Endodermal cell (in vitro differentiated cells): ENCODE measurements at regions not wholly inside any gene's neighbourhood (a gene's known extent, or its start where the extent isn't known, plus 50 kb on each side); places are given as distances from the start of the nearest gene placed in this dataset.

Experiments
- DNase-seq: peaks from one replicate; pipeline ENCODE4 v3.0.0-alpha.2; 2017
- H3K27ac ChIP-seq: 2 replicates; pipeline ENCODE4 v1.5.1; 2013; ENCODE audit warnings: mild to moderate bottlenecking, low read depth, low read length, moderate library complexity
- H3K27me3 ChIP-seq: 2 replicates; pipeline ENCODE4 v1.6.1; 2013; ENCODE audit warnings: mild to moderate bottlenecking, low read length, moderate library complexity; ENCODE audit not compliant: insufficient read depth, control insufficient read depth, poor library complexity, severe bottlenecking
- H3K36me3 ChIP-seq: 2 replicates; pipeline ENCODE4 v1.7.0; 2013; ENCODE audit warnings: mild to moderate bottlenecking, low read length, moderate library complexity; ENCODE audit not compliant: control insufficient read depth, insufficient read depth
- H3K4me1 ChIP-seq: one replicate; pipeline ENCODE4 v1.7.0; 2013; ENCODE audit warnings: low read length; ENCODE audit not compliant: control insufficient read depth, insufficient read depth
- H3K4me3 ChIP-seq: 2 replicates; pipeline ENCODE4 v1.5.1; 2013; ENCODE audit warnings: mild to moderate bottlenecking, low read length, moderate library complexity
- H3K9ac ChIP-seq: 2 replicates; pipeline ENCODE4 v1.6.1; 2013; ENCODE audit warnings: mild to moderate bottlenecking, low read length, moderate library complexity; ENCODE audit not compliant: poor library complexity, severe bottlenecking; ENCODE audit errors: extremely low read depth
- H3K9me3 ChIP-seq: 2 replicates; pipeline ENCODE4 v1.6.1; 2013; ENCODE audit warnings: mild to moderate bottlenecking, low read length, moderate library complexity; ENCODE audit not compliant: control insufficient read depth
- H3K27ac Mint-ChIP-seq: 2 replicates; pipeline ENCODE4 v1.8.0; 2020; ENCODE audit warnings: mixed read lengths
- H3K27me3 Mint-ChIP-seq: 2 replicates; pipeline ENCODE4 v1.8.0; 2021; ENCODE audit warnings: mild to moderate bottlenecking, mixed read lengths; ENCODE audit not compliant: insufficient read depth
- H3K36me3 Mint-ChIP-seq: 2 replicates; pipeline ENCODE4 v1.8.0; 2020; ENCODE audit warnings: low read depth, mixed read lengths
- H3K4me1 Mint-ChIP-seq: 2 replicates; pipeline ENCODE4 v1.8.0; 2020; ENCODE audit warnings: mixed read lengths
- H3K4me3 Mint-ChIP-seq: 2 replicates; pipeline ENCODE4 v1.8.0; 2020; ENCODE audit warnings: mild to moderate bottlenecking, moderate library complexity, mixed read lengths
- H3K9me3 Mint-ChIP-seq: 2 replicates; pipeline ENCODE4 v1.8.0; 2020; ENCODE audit warnings: mild to moderate bottlenecking, mixed read lengths
- WGBS, 2 experiments: methylation state at CpG; one replicate each; pipeline versions ENCODE4 v1.1.5 to v1.1.7; 2013; ENCODE audit warnings: missing lambda C conversion rate in 2 of 2, mixed read lengths in 1 of 2; ENCODE audit not compliant: insufficient coverage in 1 of 2, insufficient read length in 1 of 2; 5-methylcytosine and 5-hydroxymethylcytosine counted together
- TF ChIP-seq, protein P1 (sequence below): fragments of 200-600 bp; sonication (generic); conservative IDR thresholded peaks from 2 replicates; pipeline ENCODE4 v1.5.0; 2021; ENCODE audit warnings: antibody characterized with exemption, mild to moderate bottlenecking

GRCh38 chr7:47217086-47217485, 364.8 kb downstream of the TNS3 start:
- H3K4me1 ChIP-seq = no peaks in the 10 kb centered on the region
- H3K27me3 ChIP-seq = no peaks in the 10 kb centered on the region
- TF ChIP-seq, protein P1, sequence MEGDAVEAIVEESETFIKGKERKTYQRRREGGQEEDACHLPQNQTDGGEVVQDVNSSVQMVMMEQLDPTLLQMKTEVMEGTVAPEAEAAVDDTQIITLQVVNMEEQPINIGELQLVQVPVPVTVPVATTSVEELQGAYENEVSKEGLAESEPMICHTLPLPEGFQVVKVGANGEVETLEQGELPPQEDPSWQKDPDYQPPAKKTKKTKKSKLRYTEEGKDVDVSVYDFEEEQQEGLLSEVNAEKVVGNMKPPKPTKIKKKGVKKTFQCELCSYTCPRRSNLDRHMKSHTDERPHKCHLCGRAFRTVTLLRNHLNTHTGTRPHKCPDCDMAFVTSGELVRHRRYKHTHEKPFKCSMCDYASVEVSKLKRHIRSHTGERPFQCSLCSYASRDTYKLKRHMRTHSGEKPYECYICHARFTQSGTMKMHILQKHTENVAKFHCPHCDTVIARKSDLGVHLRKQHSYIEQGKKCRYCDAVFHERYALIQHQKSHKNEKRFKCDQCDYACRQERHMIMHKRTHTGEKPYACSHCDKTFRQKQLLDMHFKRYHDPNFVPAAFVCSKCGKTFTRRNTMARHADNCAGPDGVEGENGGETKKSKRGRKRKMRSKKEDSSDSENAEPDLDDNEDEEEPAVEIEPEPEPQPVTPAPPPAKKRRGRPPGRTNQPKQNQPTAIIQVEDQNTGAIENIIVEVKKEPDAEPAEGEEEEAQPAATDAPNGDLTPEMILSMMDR = no peak
- Mint-ChIP-seq H3K27ac (no peak overlapping the region), H3K27me3 (peaks cover 4% of the 10 kb centered on the region), H3K4me3 (no peak overlapping the region), H3K36me3 (no peaks in the 10 kb centered on the region), H3K4me1 (peaks cover 7% of the 10 kb centered on the region), H3K9me3 (no peaks in the 10 kb centered on the region)
- 91 to 95% methylated on average over 2 to 3 of the region's 3 CpGs for WGBS, 2 experiments
- DNase-seq = no peak
- no peaks in the 10 kb centered on the region for H3K36me3 ChIP-seq
- no peak overlapping the region for H3K9ac ChIP-seq
- H3K9me3 ChIP-seq = no peaks in the 10 kb centered on the region
- H3K27ac ChIP-seq = no peak overlapping the region
- no peak overlapping the region for H3K4me3 ChIP-seq

- H3K9me3 Mint-ChIP-seq = no peaks in the 10 kb centered on the region
- Histone ChIP-seq H3K27me3 (no peaks in the 10 kb centered on the region), H3K27ac (no peak overlapping the region), H3K4me3 (no peak overlapping the region), H3K9me3 (no peaks in the 10 kb centered on the region), H3K4me1 (no peaks in the 10 kb centered on the region), H3K9ac (no peak overlapping the region), H3K36me3 (no peaks in the 10 kb centered on the region)
- WGBS, 2 experiments = 86 to 91% methylated on average over 1 to 2 of the region's 3 CpGs
- peaks cover 4% of the 10 kb centered on the region for H3K27me3 Mint-ChIP-seq
- no peak overlapping the region for H3K4me3 Mint-ChIP-seq
- DNase-seq = no peak
- H3K36me3 Mint-ChIP-seq = no peaks in the 10 kb centered on the region
- no peak overlapping the region for H3K27ac Mint-ChIP-seq
- H3K4me1 Mint-ChIP-seq = peaks cover 7% of the 10 kb centered on the region
- TF ChIP-seq, protein P1 = no peak
Observed at GRCh38 chr7:47216439-47216838, 365.5 kb downstream of the TNS3 start.

DNA sequence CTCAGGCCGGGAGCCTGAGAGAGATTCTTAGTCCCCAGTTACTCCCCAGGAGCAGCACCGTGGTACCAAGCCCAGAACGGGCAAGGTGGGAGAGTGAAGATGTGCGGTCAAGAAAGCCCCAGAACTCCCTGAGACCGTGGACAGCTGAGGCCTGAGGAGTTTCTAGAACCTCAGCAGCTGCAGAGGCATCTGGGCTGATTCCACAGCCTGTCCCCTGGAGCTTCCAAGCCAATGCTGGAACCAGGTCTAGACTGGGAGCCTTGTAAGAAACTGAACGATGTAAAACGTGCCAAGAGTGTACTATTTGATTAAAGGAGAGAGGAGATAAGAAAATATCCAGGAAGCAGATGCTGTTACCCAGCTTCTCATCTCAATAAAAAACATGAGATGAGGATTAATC, 366.3 kb downstream of the TNS3 start:
- H3K9me3 Mint-ChIP-seq = no peaks in the 10 kb centered on the region
- no peak for DNase-seq
- 90 to 95% methylated on average over 6 to 7 of the region's 7 CpGs for WGBS, 2 experiments
- Histone ChIP-seq H3K27ac (no peak overlapping the region), H3K27me3 (no peaks in the 10 kb centered on the region), H3K9me3 (peaks cover 2% of the 10 kb centered on the region), H3K36me3 (no peaks in the 10 kb centered on the region), H3K4me3 (no peak overlapping the region), H3K9ac (no peak overlapping the region), H3K4me1 (no peaks in the 10 kb centered on the region)
- peaks cover 4% of the 10 kb centered on the region for H3K27me3 Mint-ChIP-seq
- no peaks in the 10 kb centered on the region for H3K36me3 Mint-ChIP-seq
- H3K4me1 Mint-ChIP-seq = peaks cover 7% of the 10 kb centered on the region
- no peak overlapping the region for H3K27ac Mint-ChIP-seq
- TF ChIP-seq, protein P1 = no peak
- no peak overlapping the region for H3K4me3 Mint-ChIP-seq
